ENCODE measurements at regions not wholly inside any gene's neighbourhood (a gene's known extent, or its start where the extent isn't known, plus 50 kb on each side); places are given as distances from the start of the nearest gene placed in this dataset.

DNA sequence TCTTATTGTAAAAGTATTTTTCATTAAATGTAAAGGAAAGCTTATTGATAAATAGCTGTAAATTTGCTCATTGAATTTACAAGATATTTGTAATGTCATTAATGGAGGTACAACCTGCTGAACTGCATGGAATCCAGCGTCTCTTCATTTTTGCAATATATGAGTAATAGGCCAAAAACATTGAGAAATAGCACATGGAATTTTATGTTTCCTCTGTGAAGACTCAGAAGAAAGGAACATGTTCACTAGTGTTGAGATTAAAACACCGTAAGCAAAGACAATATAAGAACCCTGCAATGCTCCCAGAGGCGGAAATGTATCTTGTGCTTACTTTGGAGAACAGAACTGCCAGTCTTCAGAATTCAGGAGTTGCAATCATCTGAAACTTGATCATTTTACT is 167.6 kb downstream of the ALDH1A2 start:
- TF ChIP-seq POLR2A (IDR thresholded peaks at IDR 0.05; ENCODE audit: low read depth, low read length) (no peak), POLR2AphosphoS5 (IDR thresholded peaks at IDR 0.05; ENCODE audit: low read depth, low read length) (no peak)
